Tibial artery (tissue), 4 donors: ENCODE measurements at regions not wholly inside any gene's neighbourhood (a gene's known extent, or its start where the extent isn't known, plus 50 kb on each side); places are given as distances from the start of the nearest gene placed in this dataset.
"Not testable (repeated sequence)": the region's sequence is repeated elsewhere in the genome, so short reads cannot be mapped to it uniquely, and the experiment has no call there.

ENCODE experiments used
- DNase-seq, 2 donors: peaks; one replicate each; pipeline ENCODE4 v3.0.0-alpha.2; 2019
- H3K27ac ChIP-seq, 2 donors: fragments of 200-600 bp; sonication (generic) in 1 of 2; 1 replicate in 1 of 2; 2 replicates in 1 of 2; pipeline ENCODE4 v1.5.1; 2018 to 2019; ENCODE audit warnings: mild to moderate bottlenecking in 1 of 2
- H3K27me3 ChIP-seq, 2 donors: fragments of 200-600 bp; sonication (generic) in 1 of 2; one replicate each; pipeline versions ENCODE4 v1.5.1 to v1.6.0; 2016 to 2019
- H3K36me3 ChIP-seq, 3 donors: fragments of 200-600 bp; sonication (generic) in 2 of 3; one replicate each; pipeline ENCODE4 v1.5.1; 2016 to 2019; ENCODE audit warnings: mild to moderate bottlenecking in 2 of 3
- H3K4me1 ChIP-seq, 4 donors: fragments of 200-600 bp; sonication (generic) in 2 of 4; 1 replicate in 3 of 4; 2 replicates in 1 of 4; pipeline ENCODE4 v1.5.1; 2016 to 2019
- H3K4me3 ChIP-seq, 2 donors: fragments of 200-600 bp; sonication (generic) in 1 of 2; 1 replicate in 1 of 2; 2 replicates in 1 of 2; pipeline ENCODE4 v1.5.1; 2018 to 2019; ENCODE audit warnings: mild to moderate bottlenecking in 2 of 2
- H3K9me3 ChIP-seq, 3 donors: fragments of 200-600 bp; sonication (generic) in 1 of 3; one replicate each; pipeline ENCODE4 v1.5.1; 2016 to 2019
- intact Hi-C: fragments of 100-400 bp; cut with DNase I; formaldehyde crosslinking; loops from one replicate; pipeline ENCODE4 v1.15.0; 2023; ENCODE audit warnings: low total_unique reads
- TF ChIP-seq, protein P1 (sequence below), 2 experiments: fragments of 200-600 bp in 1 of 2; fragments of 450-650 bp in 1 of 2; IDR thresholded peaks; one replicate each; pipeline ENCODE4 v1.5.1; 2017 to 2019; ENCODE audit warnings: antibody characterized with exemption in 2 of 2, mild to moderate bottlenecking in 1 of 2, moderate library complexity in 1 of 2

DNA sequence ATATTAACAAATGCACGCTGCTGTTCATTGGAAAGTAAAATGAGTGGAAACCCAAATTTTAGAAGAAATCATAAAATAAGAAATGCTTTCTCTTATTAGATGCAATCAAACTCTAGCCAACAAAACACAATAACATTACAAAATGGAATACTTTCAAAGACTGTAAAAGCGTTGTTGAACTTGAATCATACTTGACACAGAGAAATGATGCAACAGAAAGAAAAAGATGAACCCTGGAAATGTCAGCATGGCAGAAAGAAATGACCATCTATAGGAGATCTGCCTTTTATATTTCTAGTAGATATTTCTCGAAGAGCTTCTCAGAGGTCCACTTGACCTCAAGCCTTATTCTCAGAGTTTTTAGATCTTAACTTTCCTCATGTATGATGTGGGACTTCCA lies 170.6 kb upstream of the MEIS1 start:
- H3K27ac ChIP-seq, result no peak overlapping the region
- no peaks in the 10 kb centered on the region for H3K9me3 ChIP-seq
- intact Hi-C loops, result no loop called here
- H3K36me3 ChIP-seq, result no peaks in the 10 kb centered on the region
- TF ChIP-seq, protein P1, sequence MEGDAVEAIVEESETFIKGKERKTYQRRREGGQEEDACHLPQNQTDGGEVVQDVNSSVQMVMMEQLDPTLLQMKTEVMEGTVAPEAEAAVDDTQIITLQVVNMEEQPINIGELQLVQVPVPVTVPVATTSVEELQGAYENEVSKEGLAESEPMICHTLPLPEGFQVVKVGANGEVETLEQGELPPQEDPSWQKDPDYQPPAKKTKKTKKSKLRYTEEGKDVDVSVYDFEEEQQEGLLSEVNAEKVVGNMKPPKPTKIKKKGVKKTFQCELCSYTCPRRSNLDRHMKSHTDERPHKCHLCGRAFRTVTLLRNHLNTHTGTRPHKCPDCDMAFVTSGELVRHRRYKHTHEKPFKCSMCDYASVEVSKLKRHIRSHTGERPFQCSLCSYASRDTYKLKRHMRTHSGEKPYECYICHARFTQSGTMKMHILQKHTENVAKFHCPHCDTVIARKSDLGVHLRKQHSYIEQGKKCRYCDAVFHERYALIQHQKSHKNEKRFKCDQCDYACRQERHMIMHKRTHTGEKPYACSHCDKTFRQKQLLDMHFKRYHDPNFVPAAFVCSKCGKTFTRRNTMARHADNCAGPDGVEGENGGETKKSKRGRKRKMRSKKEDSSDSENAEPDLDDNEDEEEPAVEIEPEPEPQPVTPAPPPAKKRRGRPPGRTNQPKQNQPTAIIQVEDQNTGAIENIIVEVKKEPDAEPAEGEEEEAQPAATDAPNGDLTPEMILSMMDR (IDR thresholded peaks at IDR 0.05), result no peak
- H3K27me3 ChIP-seq, result no peaks in the 10 kb centered on the region
- H3K4me1 ChIP-seq, result no peaks in the 10 kb centered on the region
- DNase-seq, result no peak
- H3K4me3 ChIP-seq, result no peak overlapping the region

DNA sequence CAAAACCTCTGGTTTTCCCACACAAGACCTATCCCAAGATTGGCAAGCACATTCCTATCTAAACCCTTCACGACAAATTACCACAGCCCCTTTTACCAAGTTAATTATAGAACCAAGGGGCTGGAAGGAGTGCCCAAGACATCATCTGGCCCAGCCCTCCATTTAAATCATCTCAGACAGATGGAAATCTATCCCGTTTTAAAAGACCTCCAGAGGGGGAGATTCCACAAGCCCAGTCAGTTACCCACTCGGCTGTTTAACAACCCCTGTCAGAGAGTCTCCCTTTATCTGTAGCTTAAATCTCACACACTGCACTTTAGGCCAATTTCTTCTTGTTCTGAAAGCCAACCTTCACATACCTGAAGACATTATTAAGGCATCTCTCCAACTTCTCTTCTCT lies 179.1 kb upstream of the MEIS1 start:
- Histone ChIP-seq H3K27ac (no peak overlapping the region), H3K27me3 (peaks cover 0 to 4% of the 10 kb centered on the region in 2 donors), H3K4me1 (no peaks in the 10 kb centered on the region), H3K4me3 (no peak overlapping the region), H3K9me3 (no peaks in the 10 kb centered on the region), H3K36me3 (no peaks in the 10 kb centered on the region)
- intact Hi-C loops, result no loop called here
- DNase-seq, result no peak
- TF ChIP-seq, protein P1 (IDR thresholded peaks at IDR 0.05), result no peak

DNA sequence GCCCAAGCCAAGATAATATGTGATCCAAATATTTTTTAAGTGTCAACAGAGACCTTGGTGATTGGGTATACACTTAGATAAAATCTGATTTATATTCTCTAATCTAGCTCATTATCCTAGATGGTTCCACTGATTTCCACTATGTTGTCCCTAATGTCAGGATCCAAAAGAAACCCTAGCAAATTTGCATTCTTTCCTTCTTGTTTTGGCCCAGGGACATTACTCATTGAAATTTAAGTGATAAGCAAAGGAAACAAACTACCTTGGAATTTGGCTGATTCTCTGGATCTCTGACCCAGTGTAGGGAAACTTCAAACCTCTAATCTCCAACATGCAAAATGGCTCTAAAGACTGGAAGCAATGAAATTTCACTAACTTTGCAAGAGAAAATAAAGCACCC lies 179.8 kb upstream of the MEIS1 start:
- H3K4me3 ChIP-seq, result no peak overlapping the region
- intact Hi-C loops, result no loop called here
- no peaks in the 10 kb centered on the region for H3K36me3 ChIP-seq
- H3K4me1 ChIP-seq, result no peaks in the 10 kb centered on the region
- no peak for DNase-seq
- TF ChIP-seq, protein P1 (IDR thresholded peaks at IDR 0.05), result no peak
- peaks cover 0 to 4% of the 10 kb centered on the region in 2 donors for H3K27me3 ChIP-seq
- no peak overlapping the region for H3K27ac ChIP-seq
- H3K9me3 ChIP-seq, result no peaks in the 10 kb centered on the region

DNA sequence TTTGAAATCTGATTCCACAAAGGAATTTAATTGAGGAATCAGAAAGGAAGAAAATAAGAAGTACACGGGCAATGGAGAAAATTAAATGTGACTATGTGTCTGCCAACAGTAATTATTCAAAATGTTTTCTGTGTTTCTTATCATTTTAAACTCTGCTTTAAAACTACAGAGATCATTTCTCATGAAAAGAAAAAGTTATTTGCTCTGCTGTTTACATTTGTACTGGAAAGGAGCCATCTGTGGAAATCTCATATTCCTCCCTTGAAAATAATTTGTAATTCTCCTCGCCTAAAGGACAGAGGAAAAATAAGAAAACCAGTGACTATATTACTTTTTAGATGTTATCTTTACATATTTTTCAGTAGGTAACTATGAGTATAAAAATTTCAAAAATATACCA lies 181.9 kb upstream of the MEIS1 start:
- intact Hi-C loops, result no loop called here
- Histone ChIP-seq H3K4me3 (no peak overlapping the region), H3K9me3 (no peaks in the 10 kb centered on the region), H3K36me3 (no peaks in the 10 kb centered on the region), H3K27me3 (peaks cover 0 to 4% of the 10 kb centered on the region in 2 donors), H3K4me1 (no peaks in the 10 kb centered on the region), H3K27ac (no peak overlapping the region)
- DNase-seq, result no peak
- TF ChIP-seq, protein P1 (IDR thresholded peaks at IDR 0.05), result no peak

DNA sequence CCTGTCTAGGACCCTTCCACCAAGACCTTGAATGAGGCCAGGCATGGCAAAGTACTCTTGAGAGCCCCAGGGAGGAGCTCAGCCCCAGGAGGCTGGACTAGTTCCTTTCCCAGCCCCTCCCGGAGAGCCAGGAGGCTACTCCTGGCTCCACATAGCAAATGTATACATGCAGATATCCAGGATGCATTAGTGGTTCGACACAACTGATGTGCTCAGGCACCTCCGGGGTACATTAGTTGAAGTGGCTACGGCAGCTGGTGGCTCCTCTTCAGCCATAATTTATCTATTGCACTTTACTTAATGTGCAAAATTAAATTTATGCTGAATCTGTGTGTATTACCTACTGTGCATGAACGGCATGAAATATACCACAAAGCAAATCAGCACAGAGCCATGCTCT lies 182.8 kb upstream of the MEIS1 start:
- no peak for DNase-seq
- no peaks in the 10 kb centered on the region for H3K36me3 ChIP-seq
- no peaks in the 10 kb centered on the region for H3K9me3 ChIP-seq
- H3K27me3 ChIP-seq, result peaks cover 0 to 4% of the 10 kb centered on the region in 2 donors
- TF ChIP-seq, protein P1 (IDR thresholded peaks at IDR 0.05), result no peak
- no peak overlapping the region for H3K27ac ChIP-seq
- no peaks in the 10 kb centered on the region for H3K4me1 ChIP-seq
- intact Hi-C loops, result no loop called here
- H3K4me3 ChIP-seq, result no peak overlapping the region

DNA sequence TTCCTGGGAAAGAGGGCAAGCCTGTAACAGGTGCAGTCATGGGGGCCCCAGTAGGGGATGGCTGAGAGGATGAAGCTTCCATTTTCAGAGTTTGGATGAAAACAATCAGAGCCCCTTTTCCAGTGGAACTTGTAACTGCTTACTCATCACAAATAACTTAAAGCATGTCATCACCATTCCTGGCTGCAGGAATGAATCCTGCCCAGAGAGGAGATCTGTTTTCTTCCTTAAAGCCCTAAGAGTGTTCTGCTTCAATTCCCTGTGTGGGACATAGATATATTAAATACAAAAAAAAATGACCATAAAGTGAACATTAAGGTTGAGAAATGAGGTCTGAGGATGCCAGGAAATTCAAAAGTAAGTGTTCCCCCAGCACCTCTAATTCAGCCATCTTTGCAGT lies 183.4 kb upstream of the MEIS1 start:
- no peak for DNase-seq
- TF ChIP-seq, protein P1 (IDR thresholded peaks at IDR 0.05), result no peak
- no peaks in the 10 kb centered on the region for H3K36me3 ChIP-seq
- no peaks in the 10 kb centered on the region for H3K9me3 ChIP-seq
- H3K27me3 ChIP-seq, result peaks cover 0 to 4% of the 10 kb centered on the region in 2 donors
- no peak overlapping the region for H3K4me3 ChIP-seq
- no peaks in the 10 kb centered on the region for H3K4me1 ChIP-seq
- intact Hi-C loops, result no loop called here
- H3K27ac ChIP-seq, result no peak overlapping the region

DNA sequence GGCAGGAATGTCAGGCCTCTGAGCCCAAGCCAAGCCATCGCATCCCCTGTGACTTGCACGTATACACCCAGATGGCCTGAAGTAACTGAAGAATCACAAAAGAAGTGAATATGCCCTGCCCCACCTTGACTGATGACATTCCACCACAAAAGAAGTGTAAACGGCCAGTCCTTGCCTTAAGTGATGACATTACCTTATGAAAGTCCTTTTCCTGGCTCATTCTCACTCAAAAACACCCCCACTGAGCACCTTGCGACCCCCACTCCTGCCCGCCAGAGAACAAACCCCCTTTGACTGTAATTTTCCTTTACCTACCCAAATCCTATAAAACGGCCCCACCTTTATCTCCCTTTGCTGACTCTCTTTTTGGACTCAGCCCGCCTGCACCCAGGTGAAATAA lies 185.8 kb upstream of the MEIS1 start:
- H3K27ac ChIP-seq, H3K4me3 ChIP-seq, intact Hi-C loops, H3K27me3 ChIP-seq, DNase-seq, H3K9me3 ChIP-seq, H3K4me1 ChIP-seq, H3K36me3 ChIP-seq: not testable (repeated sequence)

DNA sequence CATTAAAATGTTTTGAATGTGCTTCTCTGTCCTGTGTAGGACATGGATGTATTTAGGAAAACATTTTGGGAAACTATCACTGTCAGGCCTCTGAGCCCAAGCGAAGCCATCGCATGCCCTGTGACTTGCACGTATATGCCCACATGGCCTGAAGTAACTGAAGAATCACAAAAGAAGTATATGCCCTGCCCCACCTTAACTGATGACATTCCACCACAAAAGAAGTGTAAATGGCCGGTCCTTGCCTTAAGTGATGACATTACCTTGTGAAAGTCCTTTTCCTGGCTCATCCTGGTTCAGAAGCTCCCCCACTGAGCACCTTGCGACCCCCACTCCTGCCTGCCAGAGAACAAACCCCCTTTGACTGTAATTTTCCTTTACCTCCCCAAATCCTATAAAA lies 191.1 kb upstream of the MEIS1 start:
- DNase-seq, H3K36me3 ChIP-seq, H3K27ac ChIP-seq, H3K27me3 ChIP-seq, intact Hi-C loops, H3K9me3 ChIP-seq, H3K4me3 ChIP-seq: not testable (repeated sequence)
- peaks cover 0 to 12% (median 7%) of the 10 kb centered on the region in 4 donors for H3K4me1 ChIP-seq

DNA sequence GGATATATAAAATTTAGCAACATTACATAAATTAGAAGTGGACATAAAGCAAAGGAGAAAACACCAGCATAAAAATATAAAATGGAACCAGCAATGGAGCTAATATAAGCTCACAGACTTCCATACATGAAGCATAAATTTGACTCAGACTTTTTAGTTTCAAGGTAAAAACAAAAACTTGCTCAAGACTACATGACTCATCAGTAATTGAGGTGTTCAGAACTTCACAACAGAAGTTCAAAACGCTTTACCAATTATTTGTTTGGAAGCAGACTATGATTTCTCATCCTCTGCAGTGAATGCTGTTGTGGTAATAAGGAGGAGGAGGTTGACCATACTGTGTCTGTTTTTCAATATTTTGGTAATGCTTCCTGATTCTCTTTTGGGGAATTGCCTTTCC lies 192.0 kb upstream of the MEIS1 start:
- H3K36me3 ChIP-seq, H3K27ac ChIP-seq, H3K4me3 ChIP-seq, DNase-seq, H3K27me3 ChIP-seq, intact Hi-C loops, H3K9me3 ChIP-seq: not testable (repeated sequence)
- H3K4me1 ChIP-seq, result peaks cover 0 to 12% (median 7%) of the 10 kb centered on the region in 4 donors
